SK-N-SH treated with all-trans-retinoic acid at 6 μM for 48 hours (cell line): ENCODE measurements at regions not wholly inside any gene's neighbourhood (a gene's known extent, or its start where the extent isn't known, plus 50 kb on each side); places are given as distances from the start of the nearest gene placed in this dataset.

Experiments used
- ARNTL ChIP-seq: fragments of 450-650 bp; formaldehyde crosslinking; IDR thresholded peaks from 2 replicates; pipeline ENCODE4 v1.5.0; 2020; ENCODE audit warnings: low read depth, mild to moderate bottlenecking, moderate library complexity, borderline replicate concordance
- GLIS3 ChIP-seq: fragments of 250-450 bp; sonication (Bioruptor Pico); IDR thresholded peaks from 2 replicates; pipeline ENCODE4 v1.5.0; 2020; ENCODE audit warnings: mild to moderate bottlenecking, moderate library complexity
- ISL1 ChIP-seq: fragments of 250-450 bp; sonication (Bioruptor Pico); IDR thresholded peaks from 2 replicates; pipeline ENCODE4 v2.1.2; 2022; ENCODE audit warnings: mild to moderate bottlenecking, moderate library complexity
- PATZ1 ChIP-seq: fragments of 250-450 bp; sonication (Bioruptor Pico); IDR thresholded peaks from 2 replicates; pipeline ENCODE4 v1.8.0; 2020; ENCODE audit warnings: mild to moderate bottlenecking, moderate library complexity, borderline replicate concordance
- POU6F1 ChIP-seq: fragments of 250-450 bp; sonication (Bioruptor Pico); IDR thresholded peaks from 2 replicates; pipeline ENCODE4 v1.8.0; 2021; ENCODE audit warnings: low read depth, mild to moderate bottlenecking, moderate library complexity, borderline replicate concordance
- PPARA ChIP-seq: fragments of 250-450 bp; sonication (Bioruptor Pico); IDR thresholded peaks from 2 replicates; pipeline ENCODE4 v1.5.0; 2020; ENCODE audit warnings: mild to moderate bottlenecking, borderline replicate concordance
- SNAI2 ChIP-seq: fragments of 250-450 bp; sonication (Bioruptor Pico); IDR thresholded peaks from 2 replicates; pipeline ENCODE4 v1.5.0; 2020; ENCODE audit warnings: mild to moderate bottlenecking, moderate library complexity
- TCF4 ChIP-seq: fragments of 250-450 bp; sonication (Bioruptor Pico); IDR thresholded peaks from 2 replicates; pipeline ENCODE4 v1.8.0; 2021; ENCODE audit warnings: mild to moderate bottlenecking, moderate library complexity, borderline replicate concordance
- TSHZ2 ChIP-seq: fragments of 250-450 bp; sonication (Bioruptor Pico); IDR thresholded peaks from 2 replicates; pipeline ENCODE4 v1.5.0; 2020; ENCODE audit warnings: mild to moderate bottlenecking, moderate library complexity
- ZNF70 ChIP-seq: fragments of 450-650 bp; formaldehyde crosslinking; IDR thresholded peaks from 2 replicates; pipeline ENCODE4 v1.5.0; 2020; ENCODE audit warnings: mild to moderate bottlenecking, moderate library complexity
- ZNF8 ChIP-seq: fragments of 450-650 bp; formaldehyde crosslinking; IDR thresholded peaks from 2 replicates; pipeline ENCODE4 v1.5.0; 2020; ENCODE audit warnings: mild to moderate bottlenecking, moderate library complexity

GRCh38 chr21:27448960-27449359, 482.1 kb upstream of the ADAMTS5 start:
- no peak for TF ChIP-seq ZNF8
- no peak for TF ChIP-seq PATZ1 (CRISPR knock-in tag)
- TF ChIP-seq ARNTL (CRISPR knock-in tag): no peak
- no peak for TF ChIP-seq TSHZ2
- TF ChIP-seq GLIS3 (CRISPR knock-in tag): no peak
- no peak for TF ChIP-seq SNAI2 (CRISPR knock-in tag)
- TF ChIP-seq ZNF70: no peak
- TF ChIP-seq POU6F1 (CRISPR knock-in tag): no peak
- TF ChIP-seq PPARA (CRISPR knock-in tag): no peak
- TF ChIP-seq TCF4 (CRISPR knock-in tag): no peak
- TF ChIP-seq ISL1 (CRISPR knock-in tag): no peak
